ENCODE measurements at regions not wholly inside any gene's neighbourhood (a gene's known extent, or its start where the extent isn't known, plus 50 kb on each side); places are given as distances from the start of the nearest gene placed in this dataset.
"Not testable (repeated sequence)": the region's sequence is repeated elsewhere in the genome, so short reads cannot be mapped to it uniquely, and the experiment has no call there.

- Histone ChIP-seq H3K9me3 (ENCODE audit: severe bottlenecking) (no peaks in the 10 kb centered on the region), H3K27ac (no peak overlapping the region), H3K4me3 (ENCODE audit: low read depth, low read length) (no peak overlapping the region), H3K27me3 (ENCODE audit: insufficient read depth, low read depth, severe bottlenecking) (no peaks in the 10 kb centered on the region), H3K36me3 (no peaks in the 10 kb centered on the region)
- no peak for TF ChIP-seq CTCF (IDR thresholded peaks at IDR 0.05; ENCODE audit: low read depth, low read length)
- DNase-seq, result no peak
Measured at GRCh38 chr6:78526432-78526831, 340.9 kb upstream of the IRAK1BP1 start.

DNA sequence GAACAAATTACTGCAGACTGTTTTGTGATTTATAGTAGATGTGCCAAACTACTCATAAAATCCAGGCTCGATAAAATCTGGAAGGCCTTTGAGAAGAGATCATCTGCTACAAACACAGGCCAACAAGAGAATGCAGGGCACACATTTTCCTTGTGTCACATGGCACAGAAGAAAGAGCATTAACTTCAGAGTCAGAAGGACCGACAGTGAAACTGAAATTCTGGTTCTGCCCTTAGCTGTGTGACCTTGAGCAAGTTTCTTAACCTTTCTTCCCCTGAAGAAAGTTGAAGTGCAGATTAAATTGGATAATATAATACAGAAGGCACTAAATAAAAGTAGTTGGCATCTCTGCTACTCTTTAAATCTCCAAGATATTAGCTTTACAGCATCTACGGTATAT lies 338.4 kb upstream of the IRAK1BP1 start:
- no peaks in the 10 kb centered on the region for H3K36me3 ChIP-seq
- no peak overlapping the region for H3K4me3 ChIP-seq (ENCODE audit: low read depth, low read length)
- H3K27ac ChIP-seq, result no peak overlapping the region
- no peaks in the 10 kb centered on the region for H3K27me3 ChIP-seq (ENCODE audit: insufficient read depth, low read depth, severe bottlenecking)
- TF ChIP-seq CTCF (IDR thresholded peaks at IDR 0.05; ENCODE audit: low read depth, low read length), result no peak
- no peaks in the 10 kb centered on the region for H3K9me3 ChIP-seq (ENCODE audit: severe bottlenecking)
- DNase-seq, result no peak

GRCh38 chr6:78530208-78530607 lies 337.1 kb upstream of the IRAK1BP1 start:
- H3K4me3 ChIP-seq (ENCODE audit: low read depth, low read length), result no peak overlapping the region
- TF ChIP-seq CTCF (IDR thresholded peaks at IDR 0.05; ENCODE audit: low read depth, low read length), result no peak
- DNase-seq, result no peak
- H3K27me3 ChIP-seq (ENCODE audit: insufficient read depth, low read depth, severe bottlenecking), result no peaks in the 10 kb centered on the region
- no peaks in the 10 kb centered on the region for H3K36me3 ChIP-seq
- no peak overlapping the region for H3K27ac ChIP-seq
- no peaks in the 10 kb centered on the region for H3K9me3 ChIP-seq (ENCODE audit: severe bottlenecking)

DNA sequence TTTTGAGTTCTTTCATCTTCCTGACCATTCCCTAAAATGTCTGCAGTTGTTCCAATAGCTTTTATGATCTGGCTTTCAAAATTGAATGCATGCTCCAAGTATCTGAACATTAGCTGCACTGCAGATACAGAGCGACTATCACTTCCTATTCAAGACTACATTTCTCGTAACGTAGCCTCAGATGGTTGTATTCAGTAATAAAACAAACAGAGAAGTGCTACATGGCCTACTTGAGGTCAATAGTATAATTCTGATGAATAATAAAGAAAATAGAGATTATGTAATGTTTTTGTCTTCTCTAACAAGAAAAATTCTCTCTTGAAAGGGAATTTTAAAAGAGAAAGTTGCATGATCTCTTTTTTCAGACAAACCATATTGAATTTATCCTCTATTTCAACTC lies 333.9 kb upstream of the IRAK1BP1 start:
- Histone ChIP-seq H3K4me3 (ENCODE audit: low read depth, low read length) (no peak overlapping the region), H3K36me3 (no peaks in the 10 kb centered on the region), H3K9me3 (ENCODE audit: severe bottlenecking) (no peaks in the 10 kb centered on the region), H3K27ac (no peak overlapping the region), H3K27me3 (ENCODE audit: insufficient read depth, low read depth, severe bottlenecking) (no peaks in the 10 kb centered on the region)
- TF ChIP-seq CTCF (IDR thresholded peaks at IDR 0.05; ENCODE audit: low read depth, low read length), result no peak
- no peak for DNase-seq

GRCh38 chr6:78533876-78534275 lies 333.5 kb upstream of the IRAK1BP1 start:
- no peak overlapping the region for H3K4me3 ChIP-seq (ENCODE audit: low read depth, low read length)
- no peaks in the 10 kb centered on the region for H3K27me3 ChIP-seq (ENCODE audit: insufficient read depth, low read depth, severe bottlenecking)
- DNase-seq, result no peak
- no peaks in the 10 kb centered on the region for H3K36me3 ChIP-seq
- TF ChIP-seq CTCF (IDR thresholded peaks at IDR 0.05; ENCODE audit: low read depth, low read length), result no peak
- H3K9me3 ChIP-seq (ENCODE audit: severe bottlenecking), result no peaks in the 10 kb centered on the region
- no peak overlapping the region for H3K27ac ChIP-seq

DNA sequence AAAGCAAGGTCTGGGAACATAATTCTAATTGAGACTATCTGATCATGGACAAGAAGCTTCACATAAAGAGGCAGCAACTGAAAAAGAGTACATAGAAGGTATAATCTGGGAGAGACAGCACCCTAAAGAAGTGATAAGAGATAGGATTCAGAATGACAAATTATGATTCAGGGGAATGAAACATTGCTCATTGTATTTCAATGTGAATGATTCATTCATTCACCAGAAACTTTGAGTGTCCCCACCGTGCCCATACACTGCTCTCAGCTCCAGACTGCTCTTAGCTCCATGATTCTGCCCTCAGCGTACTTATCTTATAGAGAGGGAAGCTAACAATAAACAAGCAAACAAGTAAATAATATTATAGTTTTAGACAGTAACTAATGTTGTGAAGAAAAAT lies 329.3 kb upstream of the IRAK1BP1 start:
- H3K9me3 ChIP-seq (ENCODE audit: severe bottlenecking), result no peaks in the 10 kb centered on the region
- no peak for DNase-seq
- no peaks in the 10 kb centered on the region for H3K27me3 ChIP-seq (ENCODE audit: insufficient read depth, low read depth, severe bottlenecking)
- H3K4me3 ChIP-seq (ENCODE audit: low read depth, low read length), result no peak overlapping the region
- TF ChIP-seq CTCF (IDR thresholded peaks at IDR 0.05; ENCODE audit: low read depth, low read length), result no peak
- no peak overlapping the region for H3K27ac ChIP-seq
- H3K36me3 ChIP-seq, result no peaks in the 10 kb centered on the region

- not testable (repeated sequence) for DNase-seq; H3K27me3 ChIP-seq (ENCODE audit: insufficient read depth, low read depth, severe bottlenecking); H3K9me3 ChIP-seq (ENCODE audit: severe bottlenecking); H3K4me3 ChIP-seq (ENCODE audit: low read depth, low read length); H3K27ac ChIP-seq; H3K36me3 ChIP-seq
Measured at GRCh38 chr6:78547636-78548035, 319.7 kb upstream of the IRAK1BP1 start.
